Activated effector memory CD4-positive, alpha-beta T cell treated with Interleukin-2 at 50 U/mL for 16 hours (primary cell): ENCODE measurements at regions not wholly inside any gene's neighbourhood (a gene's known extent, or its start where the extent isn't known, plus 50 kb on each side); places are given as distances from the start of the nearest gene placed in this dataset.

Experiments
- DNase-seq: peaks from one replicate; pipeline ENCODE4 v3.0.0-alpha.2; 2020

DNA sequence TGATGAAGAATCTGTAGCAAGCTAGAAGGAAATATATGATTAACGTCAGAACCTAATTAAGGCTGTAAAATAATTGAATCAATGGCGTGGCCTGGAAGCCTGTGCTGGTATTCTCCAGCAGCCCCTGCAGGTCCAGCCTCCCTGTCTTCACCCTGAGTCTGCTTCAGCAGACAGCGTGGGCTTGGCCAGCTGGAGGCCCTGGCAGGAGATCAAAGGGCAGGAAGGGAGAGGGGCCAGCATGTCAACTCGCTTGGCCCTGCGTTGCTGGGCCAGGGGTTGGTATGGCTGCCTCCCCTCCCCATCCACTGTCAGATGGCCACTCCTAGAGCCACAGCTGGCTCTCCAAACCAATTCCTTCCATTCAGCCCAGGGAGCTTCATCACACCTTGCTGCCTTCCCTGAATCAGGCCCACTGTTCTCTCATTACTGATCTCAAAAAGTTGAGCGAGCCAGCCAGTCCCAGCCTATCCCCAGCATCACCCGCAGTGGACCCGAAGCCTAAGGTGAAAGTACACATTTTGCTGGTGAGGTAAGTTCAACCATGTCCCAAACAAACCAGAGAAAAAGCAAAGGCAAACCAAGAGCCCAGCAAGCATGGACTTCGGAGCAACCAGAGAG lies 228.4 kb upstream of the AGAP1 start:
- DNase-seq: no peak

GRCh38 chr2:235267251-235267650 lies 226.6 kb upstream of the AGAP1 start:
- DNase-seq: no peak

GRCh38 chr2:235268535-235268934 lies 225.3 kb upstream of the AGAP1 start:
- no peak for DNase-seq

- DNase-seq: no peak
Observed at GRCh38 chr2:235270291-235270690, 223.6 kb upstream of the AGAP1 start.

- no peak for DNase-seq
Observed at GRCh38 chr2:235270956-235271355, 222.9 kb upstream of the AGAP1 start.

DNA sequence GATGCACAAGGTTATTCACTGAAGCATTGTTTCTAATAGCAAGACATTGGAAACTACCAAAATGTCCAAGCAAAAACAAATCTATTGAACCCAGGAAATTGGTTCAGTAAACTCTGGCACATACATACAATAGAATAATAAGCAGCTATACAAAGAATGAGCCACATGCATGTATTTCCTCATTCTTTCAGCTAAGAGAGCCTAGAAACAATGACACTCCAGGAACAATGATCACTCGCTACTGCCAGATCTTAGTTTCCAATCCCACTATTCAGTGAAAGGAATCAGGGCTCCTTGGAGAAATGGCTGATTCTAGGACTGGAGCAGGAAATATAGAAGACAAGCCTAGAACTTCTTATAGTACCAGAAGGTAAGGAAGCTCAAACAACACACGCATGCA lies 221.9 kb upstream of the AGAP1 start:
- no peak for DNase-seq

DNA sequence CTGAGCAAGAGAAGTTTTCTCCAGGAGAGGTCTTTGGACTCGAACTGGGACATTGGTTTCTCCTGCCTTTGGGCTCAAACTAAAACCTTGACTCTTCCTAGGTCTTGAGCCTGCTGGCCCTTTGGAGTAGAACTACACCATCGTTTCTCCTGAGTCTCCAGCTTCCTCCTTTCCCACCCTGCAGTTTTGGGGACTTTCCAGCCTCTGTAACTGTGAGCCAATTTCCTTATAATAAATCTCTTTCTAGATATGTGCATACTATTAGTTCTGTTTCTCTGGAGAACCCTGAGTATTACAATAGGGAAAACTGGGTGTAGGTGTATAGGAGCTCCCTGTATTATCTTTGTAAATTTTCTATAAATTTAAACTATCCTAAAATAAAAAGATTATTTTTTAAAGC lies 219.8 kb upstream of the AGAP1 start:
- DNase-seq: no peak

DNA sequence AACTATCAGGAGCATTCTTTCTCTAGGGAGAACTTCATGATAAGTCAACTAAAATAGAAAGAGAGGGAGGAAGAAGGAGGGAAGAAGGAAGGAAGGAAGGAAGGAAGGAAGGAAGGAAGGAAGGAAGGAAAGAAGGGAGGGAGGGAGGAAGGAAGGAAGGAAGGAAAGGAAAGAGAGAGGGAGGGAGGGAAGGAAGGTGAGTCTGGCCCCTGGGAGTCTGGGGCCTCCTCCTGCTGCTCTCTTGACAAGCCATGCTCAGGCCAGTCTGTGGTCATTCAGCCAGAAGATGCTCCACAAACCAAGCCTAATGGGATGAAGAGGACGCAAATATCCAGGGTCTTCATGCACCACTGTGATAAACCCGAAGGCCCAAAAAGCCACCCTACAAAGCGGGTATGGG lies 216.4 kb upstream of the AGAP1 start:
- DNase-seq: no peak

- no peak for DNase-seq
Observed at GRCh38 chr2:235278771-235279355, 215.0 kb upstream of the AGAP1 start.

DNA sequence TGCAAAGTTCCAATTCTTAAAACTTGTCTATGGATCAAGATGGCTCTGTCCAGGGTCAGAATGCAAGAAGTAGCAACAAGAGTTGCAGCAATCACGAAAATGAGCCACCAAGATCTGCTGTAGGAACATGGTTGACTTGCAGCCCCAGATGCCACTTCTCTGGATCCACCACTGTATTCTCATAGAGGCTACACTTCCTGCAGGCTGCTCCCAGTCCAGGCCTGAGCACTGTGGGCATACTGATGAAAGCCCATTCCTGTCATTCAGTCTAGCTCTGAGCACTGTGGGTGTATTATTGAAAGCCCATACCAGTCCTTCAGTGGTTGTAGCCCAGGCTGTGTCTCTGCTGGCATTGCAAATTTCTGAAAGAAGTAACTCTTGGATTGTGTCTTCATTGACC lies 213.9 kb upstream of the AGAP1 start:
- DNase-seq: no peak

- no peak for DNase-seq
Observed at GRCh38 chr2:235283246-235283645, 210.6 kb upstream of the AGAP1 start.

DNA sequence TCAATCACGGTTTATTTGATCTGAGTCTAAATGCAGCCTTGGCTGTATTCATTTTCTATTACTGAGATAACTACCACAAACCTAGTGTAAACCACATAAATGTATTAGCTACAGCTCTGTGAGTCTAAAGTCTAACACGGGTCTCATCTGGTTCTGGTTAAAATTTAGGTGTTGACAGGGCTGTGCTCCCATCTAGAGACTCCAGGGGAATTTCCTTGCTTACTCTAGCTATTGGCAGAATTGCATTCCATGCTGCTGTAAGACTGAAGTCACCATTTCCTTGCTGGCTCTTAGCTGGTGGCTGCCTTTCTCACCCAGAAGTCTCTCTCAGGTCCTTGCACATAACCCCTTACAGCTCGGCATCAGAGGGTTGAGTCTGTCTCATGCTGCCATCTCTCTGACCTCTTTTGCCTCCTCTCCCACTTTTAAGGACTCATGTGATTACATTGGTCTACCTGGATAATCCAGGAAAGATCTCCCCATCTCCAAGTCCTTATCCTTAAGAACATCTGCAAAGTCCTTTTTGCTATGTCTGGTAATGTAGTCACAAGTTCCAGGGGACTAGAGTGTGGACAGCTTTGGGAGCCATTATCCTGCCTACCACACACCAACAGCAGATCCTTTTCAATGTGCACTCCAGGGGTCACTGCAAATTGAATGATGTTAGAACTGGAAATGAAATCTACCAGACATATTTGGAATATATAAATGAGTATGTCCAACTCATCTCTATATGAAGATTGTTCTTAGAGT lies 207.0 kb upstream of the AGAP1 start:
- DNase-seq: no peak

DNA sequence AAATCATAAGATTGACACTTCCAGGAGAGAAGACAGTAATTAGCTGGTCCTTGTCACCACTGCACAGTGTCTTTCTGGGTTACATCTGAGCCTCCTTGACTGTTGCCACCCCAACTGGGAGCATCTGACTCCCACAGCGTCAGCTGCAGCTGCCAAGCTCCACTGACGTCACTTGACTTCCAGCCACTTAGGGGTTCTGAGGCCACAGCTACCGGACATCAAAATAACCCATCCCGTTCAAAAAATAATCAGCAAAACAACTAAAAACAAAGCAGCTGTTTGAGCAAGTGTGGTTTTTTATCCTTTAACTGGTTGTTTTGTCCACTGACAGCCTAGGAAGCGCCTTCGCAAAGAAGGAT lies 206.5 kb upstream of the AGAP1 start:
- DNase-seq: no peak

- no peak for DNase-seq
Observed at GRCh38 chr2:235291461-235291860, 202.4 kb upstream of the AGAP1 start.

DNA sequence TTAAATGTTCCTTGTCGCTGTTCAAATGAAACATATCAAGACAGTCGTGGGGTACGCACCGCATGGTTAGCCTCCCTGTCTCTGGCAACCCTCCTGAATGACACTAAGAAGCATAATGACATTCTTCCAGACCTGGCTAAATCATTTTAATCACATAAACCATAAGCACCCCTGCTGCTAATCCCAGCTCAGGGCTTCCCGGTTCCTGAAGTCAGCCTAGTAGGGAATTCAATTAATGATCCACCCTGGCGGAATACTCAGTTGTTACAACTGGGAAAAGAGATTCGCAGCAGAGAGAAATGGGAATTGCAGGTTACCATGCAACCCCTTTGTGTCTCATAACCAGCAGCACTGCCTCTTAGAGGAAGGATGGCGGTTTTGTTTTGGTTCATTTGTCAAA lies 200.8 kb upstream of the AGAP1 start:
- no peak for DNase-seq

DNA sequence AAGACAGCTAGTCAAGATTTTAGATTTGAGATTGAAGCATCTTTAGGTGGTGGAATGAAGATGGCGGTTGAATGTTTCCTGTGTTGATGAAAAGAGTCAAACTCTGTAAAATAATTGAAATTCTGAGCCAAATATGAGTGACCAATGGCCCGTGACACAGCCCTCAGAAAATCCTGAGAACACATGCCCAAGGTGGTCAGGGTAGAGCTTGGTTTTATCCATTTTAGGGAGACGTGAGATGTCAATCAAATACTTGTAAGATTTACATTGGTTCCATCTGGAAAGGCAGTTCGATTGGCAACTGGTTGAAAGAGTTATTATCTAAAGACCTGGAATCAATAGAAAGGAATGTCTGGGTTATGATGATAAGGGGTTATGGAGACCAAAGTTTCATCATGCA lies 198.0 kb upstream of the AGAP1 start:
- DNase-seq: no peak

DNA sequence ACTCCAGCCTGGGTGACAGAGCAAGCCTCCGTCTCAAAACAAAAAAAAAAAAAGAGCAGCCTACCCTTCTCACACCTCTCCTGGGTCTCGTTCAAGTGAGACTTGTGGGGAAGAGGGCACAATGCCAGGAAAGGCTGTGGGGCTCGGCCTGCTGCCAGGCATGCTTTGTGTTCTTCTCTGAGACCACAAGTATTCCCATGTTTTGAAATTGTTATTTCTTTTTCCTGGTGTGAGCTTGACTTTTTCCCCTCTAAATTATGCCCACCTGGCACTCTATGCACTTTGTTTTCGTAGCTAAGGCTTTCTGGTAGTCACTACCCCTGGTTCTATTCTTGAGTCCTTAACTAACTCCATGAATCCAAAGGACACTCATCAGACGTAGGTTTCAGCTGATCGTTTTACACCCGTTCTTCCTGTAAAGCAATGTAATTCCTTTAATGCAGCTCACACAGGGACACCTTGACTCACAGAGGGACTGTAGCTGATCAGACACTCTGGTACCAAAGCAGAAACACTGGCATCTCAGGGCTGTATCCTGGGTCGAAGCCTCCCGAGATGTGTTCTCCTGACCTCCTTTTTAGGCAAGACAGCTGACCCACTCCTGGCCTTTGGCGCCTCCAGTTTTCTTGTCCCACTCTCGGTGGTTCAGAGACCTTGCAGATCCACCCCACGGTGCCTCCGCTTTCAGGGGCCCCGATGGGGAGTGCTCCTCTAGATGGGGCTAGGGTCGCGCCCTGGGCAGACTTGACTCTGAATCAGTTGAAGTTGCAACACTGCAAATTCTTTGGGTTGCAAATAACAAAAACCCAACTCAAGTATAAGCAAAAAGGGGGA lies 193.3 kb upstream of the AGAP1 start:
- no peak for DNase-seq

GRCh38 chr2:235301202-235302076 lies 192.4 kb upstream of the AGAP1 start:
- DNase-seq: no peak

- DNase-seq: no peak
Observed at GRCh38 chr2:235302263-235302662, 191.6 kb upstream of the AGAP1 start.

DNA sequence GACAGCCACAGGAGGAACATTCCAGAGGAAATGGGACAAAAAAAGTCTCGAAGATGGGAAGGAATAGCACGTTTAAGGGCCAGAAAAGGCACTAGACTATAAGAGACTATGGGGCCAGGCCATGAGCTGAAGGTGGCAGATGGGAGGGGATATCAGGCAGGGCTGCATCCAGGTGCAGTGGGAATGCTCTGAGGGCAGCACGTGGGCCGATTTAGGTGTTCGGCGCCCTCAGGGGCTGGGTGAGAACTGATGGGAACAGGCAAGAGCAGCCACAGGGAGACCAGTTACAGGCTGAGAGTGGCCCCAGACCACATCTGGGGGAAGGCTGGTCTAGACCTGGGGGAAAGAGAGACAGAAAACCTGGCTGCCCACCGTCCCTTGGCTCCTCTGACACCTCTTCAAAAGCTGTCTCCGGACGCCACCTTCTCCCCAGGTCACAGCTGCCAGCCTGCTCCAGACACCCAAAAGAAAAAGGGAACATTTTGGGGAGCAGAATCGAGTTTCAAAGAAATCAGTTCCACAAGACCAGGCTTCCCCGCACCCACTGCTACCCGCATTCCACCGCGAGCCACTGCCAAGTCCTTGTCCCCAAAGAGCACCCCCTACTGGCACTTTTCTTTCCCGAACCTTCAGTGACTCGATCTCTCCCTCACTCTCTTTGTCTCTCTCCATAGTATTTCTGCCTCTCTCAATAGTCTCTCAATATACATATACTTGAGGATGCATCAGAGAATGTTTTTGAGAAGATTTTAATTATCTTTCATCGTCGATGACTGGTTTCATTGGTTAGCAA lies 190.1 kb upstream of the AGAP1 start:
- no peak for DNase-seq

GRCh38 chr2:235305678-235306077 lies 188.2 kb upstream of the AGAP1 start:
- no peak for DNase-seq

DNA sequence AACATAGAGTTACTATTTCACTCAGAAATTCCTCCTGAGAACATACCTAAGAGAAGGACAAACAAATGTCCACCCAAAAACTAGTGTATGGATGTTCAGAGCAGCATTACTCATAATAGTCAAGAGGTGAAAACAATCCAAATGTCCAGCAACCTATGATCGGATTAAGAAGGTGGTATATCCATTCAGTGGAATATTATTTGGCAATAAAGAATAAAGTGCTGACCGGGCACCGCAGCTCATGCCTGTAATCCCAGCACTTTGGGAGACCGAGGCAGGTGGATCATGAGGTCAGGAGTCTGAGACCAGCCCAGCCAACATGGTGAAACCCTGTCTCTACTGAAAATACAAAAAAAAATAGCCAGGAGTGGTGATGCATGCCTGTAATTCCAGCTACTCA lies 182.8 kb upstream of the AGAP1 start:
- DNase-seq: no peak
